GM12873 (cell line): ENCODE measurements at regions not wholly inside any gene's neighbourhood (a gene's known extent, or its start where the extent isn't known, plus 50 kb on each side); places are given as distances from the start of the nearest gene placed in this dataset.

Source experiments
- TF ChIP-seq, protein P1 (sequence below): IDR thresholded peaks from 2 replicates; pipeline ENCODE4 v1.5.1; 2012; ENCODE audit warnings: low read depth, mild to moderate bottlenecking, moderate library complexity, low read length, control low read depth; ENCODE audit not compliant: insufficient read depth; ENCODE audit errors: missing control alignments

GRCh38 chr3:88267-88666 lies 108.3 kb upstream of the CHL1 start:
- TF ChIP-seq, protein P1, sequence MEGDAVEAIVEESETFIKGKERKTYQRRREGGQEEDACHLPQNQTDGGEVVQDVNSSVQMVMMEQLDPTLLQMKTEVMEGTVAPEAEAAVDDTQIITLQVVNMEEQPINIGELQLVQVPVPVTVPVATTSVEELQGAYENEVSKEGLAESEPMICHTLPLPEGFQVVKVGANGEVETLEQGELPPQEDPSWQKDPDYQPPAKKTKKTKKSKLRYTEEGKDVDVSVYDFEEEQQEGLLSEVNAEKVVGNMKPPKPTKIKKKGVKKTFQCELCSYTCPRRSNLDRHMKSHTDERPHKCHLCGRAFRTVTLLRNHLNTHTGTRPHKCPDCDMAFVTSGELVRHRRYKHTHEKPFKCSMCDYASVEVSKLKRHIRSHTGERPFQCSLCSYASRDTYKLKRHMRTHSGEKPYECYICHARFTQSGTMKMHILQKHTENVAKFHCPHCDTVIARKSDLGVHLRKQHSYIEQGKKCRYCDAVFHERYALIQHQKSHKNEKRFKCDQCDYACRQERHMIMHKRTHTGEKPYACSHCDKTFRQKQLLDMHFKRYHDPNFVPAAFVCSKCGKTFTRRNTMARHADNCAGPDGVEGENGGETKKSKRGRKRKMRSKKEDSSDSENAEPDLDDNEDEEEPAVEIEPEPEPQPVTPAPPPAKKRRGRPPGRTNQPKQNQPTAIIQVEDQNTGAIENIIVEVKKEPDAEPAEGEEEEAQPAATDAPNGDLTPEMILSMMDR = no peak

- TF ChIP-seq, protein P1 = no peak
Measured at GRCh38 chr3:93746-94145, 102.8 kb upstream of the CHL1 start.

- TF ChIP-seq, protein P1 = no peak
Measured at GRCh38 chr3:96259-96658, 100.3 kb upstream of the CHL1 start.

- TF ChIP-seq, protein P1 = no peak
Measured at GRCh38 chr3:97417-98258, 98.9 kb upstream of the CHL1 start.

DNA sequence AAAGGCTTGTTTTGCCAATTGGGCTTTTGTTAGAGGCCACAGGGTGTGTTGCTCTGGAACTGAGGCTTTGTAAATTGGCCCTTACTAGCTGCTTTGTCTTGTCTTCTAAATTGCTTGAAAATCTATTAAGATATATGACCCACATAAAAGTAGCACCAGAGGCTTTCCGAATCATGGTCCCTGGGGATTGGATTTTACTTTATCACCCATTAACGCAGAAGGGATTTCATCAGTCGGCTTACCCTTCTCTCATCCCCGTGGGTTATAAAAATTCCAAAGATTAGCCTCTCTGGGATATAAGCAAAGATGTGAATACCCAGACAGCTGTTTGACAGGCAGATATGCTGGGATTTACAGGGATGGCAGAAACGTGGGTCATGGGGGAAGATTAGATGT lies 98.3 kb upstream of the CHL1 start:
- TF ChIP-seq, protein P1 = no peak

DNA sequence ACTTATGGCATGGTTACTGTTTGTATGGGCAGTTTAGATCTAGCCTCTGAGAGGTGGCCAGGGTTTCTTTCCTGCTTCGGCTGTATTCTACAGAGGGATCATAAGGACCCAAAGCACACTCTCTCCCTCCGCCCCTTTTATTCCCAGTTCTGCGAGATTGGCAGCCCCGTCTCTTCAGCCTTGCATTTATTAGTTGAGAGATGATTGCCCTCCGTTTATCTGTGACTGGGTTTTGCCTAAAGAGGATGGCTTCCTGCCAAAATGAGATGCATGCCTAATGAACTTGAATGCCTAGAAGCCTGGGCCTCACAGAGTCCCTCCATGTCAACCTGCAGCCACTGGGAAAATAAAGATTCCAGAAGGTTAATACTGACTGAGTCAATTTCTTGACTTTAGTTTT lies 97.1 kb upstream of the CHL1 start:
- TF ChIP-seq, protein P1 = no peak

- TF ChIP-seq, protein P1 = no peak
Measured at GRCh38 chr3:102484-102883, 94.1 kb upstream of the CHL1 start.
